Ascending aorta (tissue), 2 donors: ENCODE measurements at regions not wholly inside any gene's neighbourhood (a gene's known extent, or its start where the extent isn't known, plus 50 kb on each side); places are given as distances from the start of the nearest gene placed in this dataset.

Source experiments
- DNase-seq, 2 donors: peaks; one replicate each; pipeline ENCODE4 v3.0.0-alpha.2; 2019; ENCODE audit warnings: low spot score in 2 of 2
- H3K27ac ChIP-seq, 2 donors: fragments of 200-600 bp; sonication (generic); one replicate each; pipeline ENCODE4 v1.5.1; 2016 to 2017; ENCODE audit warnings: mild to moderate bottlenecking in 1 of 2
- H3K27me3 ChIP-seq: fragments of 200-600 bp; sonication (generic); one replicate; pipeline ENCODE4 v1.5.1; 2017
- H3K36me3 ChIP-seq, 2 donors: fragments of 200-600 bp; sonication (generic); one replicate each; pipeline ENCODE4 v1.5.1; 2016
- H3K4me1 ChIP-seq, 2 donors: fragments of 200-600 bp; sonication (generic); one replicate each; pipeline ENCODE4 v1.5.1; 2016 to 2017; ENCODE audit warnings: mild to moderate bottlenecking in 1 of 2
- H3K4me3 ChIP-seq, 2 donors: fragments of 200-600 bp; sonication (generic); one replicate each; pipeline ENCODE4 v1.5.1; 2016 to 2017; ENCODE audit warnings: mild to moderate bottlenecking in 1 of 2
- H3K9me3 ChIP-seq, 2 donors: fragments of 200-600 bp; sonication (generic); one replicate each; pipeline ENCODE4 v1.5.1; 2016
- CTCF ChIP-seq, 3 experiments: fragments of 200-600 bp in 2 of 3; fragments of 450-650 bp in 1 of 3; sonication (generic) in 2 of 3; IDR thresholded peaks; one replicate each; pipeline ENCODE4 v1.5.1; 2016 to 2019; ENCODE audit warnings: antibody characterized with exemption in 3 of 3, mild to moderate bottlenecking in 1 of 3, moderate library complexity in 1 of 3
- intact Hi-C: fragments of 100-400 bp; cut with DNase I; formaldehyde crosslinking; loops from one replicate; pipeline ENCODE4 v1.15.1; 2023

- DNase-seq: no peak
- no peak overlapping the region for H3K4me3 ChIP-seq
- no peaks in the 10 kb centered on the region for H3K9me3 ChIP-seq
- no peaks in the 10 kb centered on the region for H3K36me3 ChIP-seq
- intact Hi-C loops: no loop called here
- H3K4me1 ChIP-seq: no peaks in the 10 kb centered on the region
- no peak for TF ChIP-seq CTCF (IDR thresholded peaks at IDR 0.05)
- H3K27ac ChIP-seq: no peak overlapping the region
- no peaks in the 10 kb centered on the region for H3K27me3 ChIP-seq
These were observed 163.4 kb upstream of the SYN3 start for GRCh38 chr22:33221568-33221967.

GRCh38 chr22:33220476-33221080 is 162.4 kb upstream of the SYN3 start:
- H3K27ac ChIP-seq: no peak overlapping the region
- DNase-seq: no peak

GRCh38 chr22:33219648-33220384 is 161.6 kb upstream of the SYN3 start:
- Histone ChIP-seq H3K36me3 (no peaks in the 10 kb centered on the region), H3K27ac (no peak overlapping the region), H3K4me1 (no peaks in the 10 kb centered on the region), H3K4me3 (no peak overlapping the region), H3K9me3 (no peaks in the 10 kb centered on the region), H3K27me3 (no peaks in the 10 kb centered on the region)
- intact Hi-C loops: no loop called here
- no peak for DNase-seq
- no peak for TF ChIP-seq CTCF (IDR thresholded peaks at IDR 0.05)

More at GRCh38 chr22:33220476-33221080, 162.4 kb upstream of the SYN3 start:
- TF ChIP-seq CTCF (IDR thresholded peaks at IDR 0.05): no peak
- no peaks in the 10 kb centered on the region for H3K27me3 ChIP-seq
- no peak overlapping the region for H3K4me3 ChIP-seq
- no peaks in the 10 kb centered on the region for H3K9me3 ChIP-seq
- no peaks in the 10 kb centered on the region for H3K36me3 ChIP-seq
- H3K4me1 ChIP-seq: no peaks in the 10 kb centered on the region
- intact Hi-C loops: no loop called here

- no peaks in the 10 kb centered on the region for H3K27me3 ChIP-seq
- H3K36me3 ChIP-seq: no peaks in the 10 kb centered on the region
- no peaks in the 10 kb centered on the region for H3K9me3 ChIP-seq
- H3K4me1 ChIP-seq: no peaks in the 10 kb centered on the region
- no peak for DNase-seq
- H3K27ac ChIP-seq: no peak overlapping the region
- no peak for TF ChIP-seq CTCF (IDR thresholded peaks at IDR 0.05)
- no peak overlapping the region for H3K4me3 ChIP-seq
- intact Hi-C loops: no loop called here
These were observed 155.3 kb upstream of the SYN3 start for GRCh38 chr22:33213383-33214075.

GRCh38 chr22:33209930-33210784 is 152.0 kb upstream of the SYN3 start:
- H3K36me3 ChIP-seq: no peaks in the 10 kb centered on the region
- DNase-seq: no peak
- H3K4me1 ChIP-seq: no peaks in the 10 kb centered on the region
- no peaks in the 10 kb centered on the region for H3K27me3 ChIP-seq
- intact Hi-C loops: no loop called here
- TF ChIP-seq CTCF (IDR thresholded peaks at IDR 0.05): peak in 1 of 3 experiments; percentile 30
- H3K4me3 ChIP-seq: no peak overlapping the region
- H3K27ac ChIP-seq: no peak overlapping the region
- H3K9me3 ChIP-seq: no peaks in the 10 kb centered on the region
